Effector CD4-positive, alpha-beta T cell (primary cell): ENCODE measurements at regions not wholly inside any gene's neighbourhood (a gene's known extent, or its start where the extent isn't known, plus 50 kb on each side); places are given as distances from the start of the nearest gene placed in this dataset.

Experiments used
- DNase-seq: peaks from one replicate; pipeline ENCODE4 v3.0.0-alpha.2; 2020

GRCh38 chr7:145082366-145083161, 246.7 kb upstream of the TPK1 start:
- DNase-seq = no peak

GRCh38 chr7:145065473-145065872, 229.6 kb upstream of the TPK1 start:
- no peak for DNase-seq

GRCh38 chr7:145064114-145064513, 228.3 kb upstream of the TPK1 start:
- no peak for DNase-seq

GRCh38 chr7:145053781-145054180, 217.9 kb upstream of the TPK1 start:
- no peak for DNase-seq

GRCh38 chr7:145050415-145050814, 214.6 kb upstream of the TPK1 start:
- no peak for DNase-seq

GRCh38 chr7:145036604-145037405, 201.0 kb upstream of the TPK1 start:
- peak; percentile 10 for DNase-seq

GRCh38 chr7:145031162-145031561, 195.3 kb upstream of the TPK1 start:
- no peak for DNase-seq

GRCh38 chr7:145030754-145031153, 194.9 kb upstream of the TPK1 start:
- DNase-seq = no peak

- no peak for DNase-seq
These were observed 184.6 kb upstream of the TPK1 start for GRCh38 chr7:145020454-145020853.

GRCh38 chr7:145016068-145016467, 180.2 kb upstream of the TPK1 start:
- DNase-seq = no peak

GRCh38 chr7:145009876-145010275, 174.0 kb upstream of the TPK1 start:
- no peak for DNase-seq

- DNase-seq = no peak
These were observed 169.7 kb upstream of the TPK1 start for GRCh38 chr7:145005601-145006000.

- no peak for DNase-seq
These were observed 161.7 kb upstream of the TPK1 start for GRCh38 chr7:144997512-144997911.

GRCh38 chr7:144995495-144995894, 159.6 kb upstream of the TPK1 start:
- DNase-seq = no peak

- DNase-seq = no peak
These were observed 155.2 kb upstream of the TPK1 start for GRCh38 chr7:144991041-144991440.

- DNase-seq = no peak
These were observed 151.8 kb upstream of the TPK1 start for GRCh38 chr7:144987686-144988085.

- no peak for DNase-seq
These were observed 146.3 kb upstream of the TPK1 start for GRCh38 chr7:144982133-144982532.

GRCh38 chr7:144975882-144976281, 140.0 kb upstream of the TPK1 start:
- no peak for DNase-seq

GRCh38 chr7:144969787-144970186, 133.9 kb upstream of the TPK1 start:
- DNase-seq = no peak

GRCh38 chr7:144960763-144961162, 124.9 kb upstream of the TPK1 start:
- DNase-seq = no peak

GRCh38 chr7:144957998-144958397, 122.1 kb upstream of the TPK1 start:
- DNase-seq = no peak

- DNase-seq = no peak
These were observed 119.6 kb upstream of the TPK1 start for GRCh38 chr7:144955422-144955821.

GRCh38 chr7:144941127-144941526, 105.3 kb upstream of the TPK1 start:
- DNase-seq = no peak

GRCh38 chr7:144937199-144937598, 101.3 kb upstream of the TPK1 start:
- no peak for DNase-seq
